GM06990 (cell line): ENCODE measurements at regions not wholly inside any gene's neighbourhood (a gene's known extent, or its start where the extent isn't known, plus 50 kb on each side); places are given as distances from the start of the nearest gene placed in this dataset.

Source experiments
- DNase-seq: peaks from one replicate; pipeline ENCODE4 v3.0.0-alpha.2; 2011; ENCODE audit not compliant: insufficient read length; ENCODE audit errors: extremely low read depth
- H3K27me3 ChIP-seq: replicated peaks from 2 replicates; pipeline ENCODE4 v1.6.0; 2011; ENCODE audit warnings: low read length; ENCODE audit not compliant: control insufficient read depth, insufficient read depth
- H3K36me3 ChIP-seq: 2 replicates; pipeline ENCODE4 v1.5.1; 2011; ENCODE audit warnings: low read length; ENCODE audit not compliant: control insufficient read depth, insufficient read depth
- H3K4me3 ChIP-seq: replicated peaks from 2 replicates; pipeline ENCODE4 v1.5.1; 2011; ENCODE audit warnings: low read depth, mild to moderate bottlenecking, control low read depth, low read length
- TF ChIP-seq, protein P1 (sequence below): IDR thresholded peaks from 2 replicates; pipeline ENCODE4 v1.5.1; 2011; ENCODE audit warnings: low read length, control low read depth, mild to moderate bottlenecking, inconsistent platforms; ENCODE audit not compliant: insufficient read depth, poor library complexity, severe bottlenecking

DNA sequence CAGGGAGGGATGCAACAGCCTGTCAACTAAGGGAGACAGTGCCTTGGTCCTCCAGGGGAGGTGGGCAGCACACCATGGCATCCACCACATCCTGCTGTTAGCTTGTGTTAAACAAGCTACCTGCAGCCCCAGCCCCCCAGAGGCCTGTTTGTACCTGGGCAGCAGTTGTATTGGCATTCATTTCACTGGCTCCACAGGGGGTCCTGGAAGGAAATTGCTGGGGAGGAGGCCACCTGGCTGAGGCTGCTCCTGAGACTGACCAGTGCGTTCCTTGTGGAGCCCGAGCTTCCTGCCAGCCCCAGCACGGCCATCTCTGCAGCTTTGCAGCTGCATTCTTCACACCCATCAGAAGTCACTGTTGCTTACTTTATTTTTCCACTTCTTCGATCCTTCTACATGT is 479.9 kb downstream of the INSC start:
- TF ChIP-seq, protein P1, sequence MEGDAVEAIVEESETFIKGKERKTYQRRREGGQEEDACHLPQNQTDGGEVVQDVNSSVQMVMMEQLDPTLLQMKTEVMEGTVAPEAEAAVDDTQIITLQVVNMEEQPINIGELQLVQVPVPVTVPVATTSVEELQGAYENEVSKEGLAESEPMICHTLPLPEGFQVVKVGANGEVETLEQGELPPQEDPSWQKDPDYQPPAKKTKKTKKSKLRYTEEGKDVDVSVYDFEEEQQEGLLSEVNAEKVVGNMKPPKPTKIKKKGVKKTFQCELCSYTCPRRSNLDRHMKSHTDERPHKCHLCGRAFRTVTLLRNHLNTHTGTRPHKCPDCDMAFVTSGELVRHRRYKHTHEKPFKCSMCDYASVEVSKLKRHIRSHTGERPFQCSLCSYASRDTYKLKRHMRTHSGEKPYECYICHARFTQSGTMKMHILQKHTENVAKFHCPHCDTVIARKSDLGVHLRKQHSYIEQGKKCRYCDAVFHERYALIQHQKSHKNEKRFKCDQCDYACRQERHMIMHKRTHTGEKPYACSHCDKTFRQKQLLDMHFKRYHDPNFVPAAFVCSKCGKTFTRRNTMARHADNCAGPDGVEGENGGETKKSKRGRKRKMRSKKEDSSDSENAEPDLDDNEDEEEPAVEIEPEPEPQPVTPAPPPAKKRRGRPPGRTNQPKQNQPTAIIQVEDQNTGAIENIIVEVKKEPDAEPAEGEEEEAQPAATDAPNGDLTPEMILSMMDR: no peak
- Histone ChIP-seq H3K36me3 (no peaks in the 10 kb centered on the region), H3K27me3 (no peaks in the 10 kb centered on the region), H3K4me3 (no peak overlapping the region)
- no peak for DNase-seq

DNA sequence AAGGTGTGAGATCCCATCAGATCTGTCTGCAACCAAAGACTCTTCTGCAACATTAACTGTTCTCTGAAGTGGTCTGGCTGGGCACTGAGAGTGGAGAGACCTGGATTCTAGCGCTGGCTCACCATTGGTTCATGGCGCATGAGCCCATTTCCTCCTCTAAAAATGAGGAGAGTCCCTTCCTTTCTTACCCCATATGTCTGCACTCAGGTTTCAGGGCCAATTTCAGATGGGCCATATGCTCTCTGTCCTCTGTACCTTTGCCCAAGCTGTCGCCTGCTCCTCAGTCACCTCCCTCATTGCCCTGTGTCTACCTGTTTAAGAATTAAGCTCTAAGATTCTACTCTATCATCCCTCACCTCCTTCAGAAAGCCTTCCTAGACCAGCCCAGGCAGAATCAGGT is 484.7 kb downstream of the INSC start:
- DNase-seq: no peak
- TF ChIP-seq, protein P1: no peak
- Histone ChIP-seq H3K4me3 (no peak overlapping the region), H3K27me3 (no peaks in the 10 kb centered on the region; the same call in 1 of the 2 replicates), H3K36me3 (no peaks in the 10 kb centered on the region)

DNA sequence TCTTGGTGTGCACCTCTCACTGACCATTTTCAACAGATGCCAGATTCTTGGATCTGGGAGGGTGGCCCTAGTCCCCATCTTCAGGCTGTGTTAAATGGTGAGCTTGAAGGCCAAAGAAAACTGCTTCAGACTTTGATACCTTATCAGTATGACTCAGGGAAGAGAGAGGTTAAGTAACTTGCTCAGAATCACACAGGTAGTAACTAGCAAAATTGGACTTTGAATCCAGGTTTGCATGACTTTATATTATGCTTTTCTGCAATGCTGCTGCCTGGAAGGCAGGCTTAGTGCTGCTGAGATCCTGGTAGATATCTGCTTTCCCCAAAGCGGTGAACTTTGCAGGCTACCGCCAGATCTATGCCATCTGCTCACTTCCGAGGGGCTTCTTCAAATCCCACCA is 487.3 kb downstream of the INSC start:
- TF ChIP-seq, protein P1: no peak
- Histone ChIP-seq H3K36me3 (no peaks in the 10 kb centered on the region), H3K27me3 (no peaks in the 10 kb centered on the region; the same call in 1 of the 2 replicates), H3K4me3 (no peak overlapping the region)
- no peak for DNase-seq

DNA sequence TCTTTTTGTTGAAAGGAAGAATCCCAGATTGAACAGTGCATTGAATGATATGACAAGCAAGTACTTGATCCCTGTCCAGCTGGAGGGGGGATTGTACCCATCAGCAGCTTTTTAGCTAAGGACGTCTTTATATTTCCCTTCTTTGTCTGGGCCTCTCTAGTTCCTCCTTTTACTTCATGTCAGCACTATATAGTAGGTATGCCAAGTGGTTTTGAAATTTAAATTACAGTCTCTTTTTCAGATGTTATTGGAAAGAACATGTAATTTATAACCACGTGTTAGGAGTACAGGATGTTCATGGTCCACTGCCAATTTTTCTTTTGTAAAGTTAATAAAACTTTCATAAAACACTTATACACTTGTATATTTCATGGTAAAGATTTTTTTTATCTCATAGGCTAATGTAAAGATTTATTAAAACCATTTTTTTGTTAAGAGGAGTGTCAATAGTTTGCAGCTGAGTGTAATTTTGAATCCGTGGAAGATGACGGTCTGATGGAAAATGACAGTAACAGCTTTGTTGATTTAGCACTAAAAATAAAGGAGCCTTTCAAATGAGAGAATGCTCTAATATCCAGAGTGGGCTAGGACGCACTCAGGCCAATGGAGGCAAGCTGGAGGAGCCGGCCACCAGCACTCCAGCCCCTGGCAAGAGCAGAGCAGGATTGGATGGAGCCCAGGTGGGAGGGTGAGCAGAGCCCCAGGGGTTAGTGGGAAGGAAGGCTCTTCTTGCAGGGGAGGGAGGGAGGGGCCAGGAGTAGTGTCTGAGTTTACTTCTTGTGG is 488.3 kb downstream of the INSC start:
- no peak for DNase-seq
- TF ChIP-seq, protein P1: no peak
- Histone ChIP-seq H3K36me3 (no peaks in the 10 kb centered on the region), H3K27me3 (no peaks in the 10 kb centered on the region; the same call in 1 of the 2 replicates), H3K4me3 (no peak overlapping the region)

DNA sequence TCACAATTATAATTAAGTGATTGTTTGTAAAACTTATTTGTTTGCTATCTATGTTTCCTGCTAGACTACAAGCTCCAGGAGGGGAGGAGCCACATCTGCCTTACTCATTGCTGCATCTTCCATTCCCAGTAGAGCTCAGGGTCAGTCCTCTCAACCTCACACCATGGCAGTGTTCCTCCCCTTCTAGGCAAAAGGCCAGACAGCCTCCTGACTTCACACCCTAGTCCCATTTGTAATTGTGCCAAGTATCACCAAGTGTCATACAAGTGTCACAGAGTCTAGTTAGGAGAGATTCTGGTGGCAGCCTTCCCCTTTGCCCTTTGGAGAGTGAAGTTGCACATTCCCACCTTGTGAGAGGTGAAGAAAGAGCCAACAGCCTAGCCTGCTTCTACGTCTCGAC is 490.4 kb downstream of the INSC start:
- no peak for DNase-seq
- Histone ChIP-seq H3K27me3 (no peaks in the 10 kb centered on the region; the same call in 1 of the 2 replicates), H3K36me3 (no peaks in the 10 kb centered on the region), H3K4me3 (no peak overlapping the region)
- TF ChIP-seq, protein P1: no peak
